ENCODE measurements at regions not wholly inside any gene's neighbourhood (a gene's known extent, or its start where the extent isn't known, plus 50 kb on each side); places are given as distances from the start of the nearest gene placed in this dataset.

- DNase-seq = no peak
These were observed 509.6 kb upstream of the USP24 start for GRCh38 chr1:55724551-55725325.

- no peak for DNase-seq
These were observed 507.8 kb upstream of the USP24 start for GRCh38 chr1:55723001-55723400.

DNA sequence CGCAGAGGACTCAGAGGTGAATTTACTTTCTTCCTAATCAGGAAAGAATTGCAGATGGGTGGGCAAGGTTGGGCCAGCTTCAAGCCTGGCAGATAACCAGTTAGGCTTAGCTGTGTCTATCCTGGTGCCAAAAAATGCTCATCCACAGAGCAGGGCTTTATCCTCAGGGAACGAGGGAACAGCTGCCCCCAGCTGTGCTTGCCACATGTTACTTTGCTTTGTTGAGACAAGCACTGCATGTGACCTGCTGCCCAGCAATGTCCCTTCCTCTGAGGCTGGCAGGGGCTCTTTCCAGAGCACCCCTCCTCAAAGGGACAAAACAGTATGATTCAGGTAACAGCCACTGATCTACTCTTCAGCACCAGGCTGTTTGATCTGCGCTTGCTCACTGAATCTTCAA, 505.1 kb upstream of the USP24 start:
- DNase-seq = no peak

GRCh38 chr1:55718758-55719671, 503.9 kb upstream of the USP24 start:
- peak; percentile 8 for DNase-seq

- DNase-seq = no peak
These were observed 501.9 kb upstream of the USP24 start for GRCh38 chr1:55717111-55717510.

DNA sequence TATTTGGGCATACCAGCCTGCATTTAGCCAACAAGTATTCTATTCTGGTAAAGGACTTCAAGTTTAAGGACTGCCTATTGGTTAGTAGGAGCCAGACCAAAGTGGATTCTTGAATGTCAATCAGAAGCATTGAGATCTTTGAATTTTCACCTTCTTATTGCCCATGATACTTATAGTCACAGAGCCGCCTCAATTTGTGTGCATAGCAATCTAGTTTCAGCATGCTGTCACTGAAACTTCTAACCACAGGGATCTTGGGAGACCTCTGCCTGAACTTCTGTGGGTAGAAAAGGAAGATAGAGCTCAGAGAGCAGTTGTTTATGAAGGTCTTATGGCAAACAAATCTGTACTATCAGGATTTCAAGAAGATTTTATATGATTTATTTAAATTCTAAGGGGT, 501.4 kb upstream of the USP24 start:
- DNase-seq = no peak

DNA sequence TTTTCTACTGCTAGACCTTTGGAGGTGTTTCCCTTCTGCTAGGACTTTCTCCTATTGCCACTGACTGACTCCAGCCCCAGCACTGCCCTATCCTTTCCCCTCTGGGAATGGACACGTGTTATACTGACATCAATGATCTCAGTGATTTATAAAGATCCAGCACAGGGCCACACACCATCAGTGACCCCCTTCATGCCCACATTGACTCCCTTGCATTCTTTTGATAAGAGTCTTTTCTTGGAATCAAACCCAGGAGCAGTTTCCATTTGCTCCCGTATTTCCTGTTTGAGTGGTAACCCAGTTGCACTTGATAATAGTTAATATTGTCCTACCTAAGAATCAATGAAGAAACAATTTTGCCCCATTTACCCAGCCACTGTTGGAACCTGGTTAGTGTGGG, 501.0 kb upstream of the USP24 start:
- no peak for DNase-seq

DNA sequence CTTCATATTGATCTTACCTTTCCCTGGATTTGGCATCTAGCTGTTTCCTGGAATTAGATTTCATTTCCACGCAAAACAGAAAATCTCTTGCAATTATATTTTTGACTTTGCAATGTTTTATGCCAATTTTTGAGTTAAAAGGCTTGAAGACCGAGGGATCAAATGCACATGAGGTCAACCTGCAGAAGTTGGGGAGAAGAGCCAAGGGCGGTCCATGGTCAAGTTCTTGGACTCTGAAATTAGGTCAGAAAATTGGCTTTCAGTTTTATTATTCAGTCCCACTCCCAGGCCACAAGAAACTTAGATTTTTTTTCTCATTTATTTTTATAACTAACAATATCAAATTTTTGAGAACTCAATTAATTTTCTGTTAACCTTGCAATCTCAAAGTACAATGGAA, 499.1 kb upstream of the USP24 start:
- no peak for DNase-seq

- no peak for DNase-seq
These were observed 498.4 kb upstream of the USP24 start for GRCh38 chr1:55713516-55713915.

DNA sequence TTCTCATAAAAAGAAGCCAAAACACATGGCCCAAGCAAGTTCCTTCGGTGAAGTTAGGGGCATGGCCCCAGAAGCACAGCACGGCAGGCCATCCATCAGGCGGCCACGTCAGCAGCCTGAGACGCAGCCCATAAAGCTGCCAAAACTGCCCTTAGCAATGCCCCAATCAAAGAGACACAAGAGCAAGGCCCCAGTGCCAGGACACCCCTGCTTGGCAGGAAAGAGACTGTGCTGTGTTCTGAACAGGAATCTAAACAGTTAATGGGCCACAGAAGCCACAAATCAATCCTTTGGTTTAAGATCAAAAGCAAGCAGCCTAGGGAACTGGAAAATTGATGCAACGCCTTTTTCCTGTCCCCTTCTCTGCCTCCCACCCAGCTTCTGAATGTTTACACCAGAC, 497.0 kb upstream of the USP24 start:
- no peak for DNase-seq

DNA sequence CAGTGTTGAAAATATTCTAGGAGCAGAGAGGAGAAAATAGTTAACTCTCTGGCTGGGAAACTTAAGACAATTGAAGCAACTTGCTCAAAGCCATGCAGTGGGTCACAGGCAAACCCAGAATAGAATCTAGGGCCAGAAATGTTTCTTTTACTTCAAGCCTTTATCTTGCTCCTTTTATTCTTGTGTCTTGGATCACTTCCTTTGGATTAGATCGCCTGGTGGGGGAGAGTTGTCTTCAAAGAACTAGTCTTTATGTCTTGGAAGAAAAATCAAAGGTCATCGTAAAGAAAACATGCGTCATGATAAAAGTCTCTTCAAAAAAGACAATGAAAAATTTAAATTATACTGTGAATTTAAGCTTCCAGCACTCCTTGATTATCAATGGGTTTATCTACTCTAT, 493.6 kb upstream of the USP24 start:
- no peak for DNase-seq

DNA sequence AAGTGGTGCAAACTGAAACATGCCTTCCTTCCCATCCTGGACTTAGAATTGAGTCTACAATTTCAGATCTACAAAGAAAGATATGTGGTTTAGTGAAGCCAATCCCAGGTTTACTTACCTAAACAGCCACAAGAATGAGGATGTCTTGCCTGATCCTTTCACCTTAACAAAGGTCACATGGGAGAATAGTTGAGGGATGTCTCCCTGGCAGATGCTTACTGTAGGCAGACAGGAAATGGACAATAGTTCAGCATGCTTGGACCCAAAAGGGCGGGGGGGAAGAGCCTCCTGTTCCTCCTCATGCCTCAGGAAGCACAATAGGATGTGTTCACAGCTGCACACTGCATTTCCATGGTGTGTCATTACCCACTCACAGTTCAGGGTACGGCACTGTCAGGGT, 492.7 kb upstream of the USP24 start:
- no peak for DNase-seq

DNA sequence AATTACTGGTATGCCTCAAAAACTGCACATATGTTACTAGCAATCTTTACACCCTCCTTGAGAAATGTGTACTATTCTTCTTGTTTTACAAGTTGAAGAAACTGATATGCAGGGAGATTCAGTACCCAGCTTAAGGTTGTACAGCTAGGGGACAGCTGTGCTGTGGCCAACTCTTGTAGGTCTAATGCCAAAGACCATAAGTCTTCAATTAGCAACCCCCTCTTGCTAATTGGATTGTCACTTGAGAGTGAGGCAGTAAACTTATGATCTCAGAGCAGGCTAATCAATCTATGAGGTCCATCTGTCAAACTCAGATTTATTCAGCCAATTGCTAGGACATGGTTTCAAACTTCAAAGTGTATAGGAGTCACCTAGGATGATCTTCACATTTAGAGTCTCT, 492.0 kb upstream of the USP24 start:
- no peak for DNase-seq

DNA sequence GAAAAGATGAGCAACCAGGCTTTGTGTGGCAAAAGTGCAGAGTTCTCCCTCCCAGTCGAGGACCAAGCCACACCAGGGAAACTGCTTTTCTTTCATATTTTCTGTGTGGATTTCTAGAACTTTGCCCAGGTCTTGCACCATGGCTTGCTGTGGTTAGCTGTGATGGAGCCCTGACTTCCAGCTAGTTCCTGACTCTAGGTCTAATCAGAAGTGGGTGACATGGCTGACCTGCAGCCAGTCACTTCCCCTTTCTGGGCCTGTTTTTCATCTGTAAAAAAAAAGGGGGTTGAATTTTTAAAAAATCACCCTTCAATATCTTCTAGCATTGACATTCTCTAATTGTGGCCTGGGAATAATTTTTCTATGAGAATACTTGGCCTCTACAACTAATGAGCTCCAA, 491.2 kb upstream of the USP24 start:
- DNase-seq = no peak

- DNase-seq = no peak
These were observed 488.7 kb upstream of the USP24 start for GRCh38 chr1:55703726-55704363.

GRCh38 chr1:55702064-55702463, 486.9 kb upstream of the USP24 start:
- DNase-seq = no peak

- DNase-seq = no peak
These were observed 485.4 kb upstream of the USP24 start for GRCh38 chr1:55700359-55701130.

DNA sequence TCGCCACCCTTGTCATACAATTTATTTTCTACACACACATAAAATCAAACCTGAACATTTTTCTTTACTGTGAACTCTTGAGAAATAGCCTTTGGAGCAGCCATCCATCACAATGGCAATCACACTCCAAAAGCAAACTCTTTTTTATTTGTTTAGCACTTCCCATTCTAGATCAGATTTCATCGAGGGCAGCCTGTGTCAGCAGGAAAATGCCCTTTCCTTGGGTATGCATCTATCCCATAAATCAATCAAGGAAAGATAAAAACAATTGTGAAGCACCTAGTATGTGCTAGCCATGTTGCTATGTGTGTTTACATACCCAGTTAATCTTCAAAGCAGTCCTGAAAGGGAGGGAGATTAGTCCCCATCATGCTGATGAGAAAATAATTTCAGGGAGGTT, 484.1 kb upstream of the USP24 start:
- DNase-seq = no peak

GRCh38 chr1:55697997-55698535, 482.9 kb upstream of the USP24 start:
- DNase-seq = no peak

GRCh38 chr1:55696891-55697290, 481.7 kb upstream of the USP24 start:
- no peak for DNase-seq

GRCh38 chr1:55696181-55696754, 481.1 kb upstream of the USP24 start:
- DNase-seq = no peak

DNA sequence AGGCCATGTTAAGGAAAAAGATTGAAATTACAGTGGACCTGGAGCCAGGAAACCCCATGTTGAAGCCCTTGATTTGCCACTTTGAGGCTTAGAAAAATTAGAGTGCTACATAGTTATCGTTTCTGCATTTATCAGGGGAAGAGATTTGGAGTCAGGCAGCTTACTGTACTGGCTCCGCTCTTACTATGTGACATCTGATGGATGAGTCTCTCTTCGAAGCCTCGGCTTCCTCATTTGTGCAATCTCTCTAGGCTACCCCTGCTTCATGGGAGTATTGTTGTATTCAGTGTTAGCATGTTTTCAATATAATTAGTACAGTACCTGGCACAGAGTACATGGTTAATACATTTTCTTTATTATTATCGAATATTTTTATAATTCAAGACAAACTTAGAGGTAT, 480.4 kb upstream of the USP24 start:
- DNase-seq = no peak

Measured in NCI-H2107 (cell line).